ENCODE measurements at regions not wholly inside any gene's neighbourhood (a gene's known extent, or its start where the extent isn't known, plus 50 kb on each side); places are given as distances from the start of the nearest gene placed in this dataset.

- DNase-seq (ENCODE audit: low read depth), result no peak
- no peak for TF ChIP-seq CTCF (IDR thresholded peaks at IDR 0.05; ENCODE audit: control insufficient read depth, insufficient read depth, low read depth, low read length, missing control alignments)
Measured at GRCh38 chr16:85435700-85436099, 177.4 kb upstream of the GSE1 start.

GRCh38 chr16:85436207-85436606, 176.9 kb upstream of the GSE1 start:
- H3K4me3 ChIP-seq (ENCODE audit: control insufficient read depth, low read depth, low read length), result no peak overlapping the region

More at GRCh38 chr16:85435700-85436099, 177.4 kb upstream of the GSE1 start:
- no peak overlapping the region for H3K4me3 ChIP-seq (ENCODE audit: control insufficient read depth, low read depth, low read length)

GRCh38 chr16:85436636-85437165, 176.4 kb upstream of the GSE1 start:
- no peak for TF ChIP-seq CTCF (IDR thresholded peaks at IDR 0.05; ENCODE audit: control insufficient read depth, insufficient read depth, low read depth, low read length, missing control alignments)
- no peak for DNase-seq (ENCODE audit: low read depth)
- H3K4me3 ChIP-seq (ENCODE audit: control insufficient read depth, low read depth, low read length), result no peak overlapping the region

More at GRCh38 chr16:85436207-85436606, 176.9 kb upstream of the GSE1 start:
- DNase-seq (ENCODE audit: low read depth), result no peak
- no peak for TF ChIP-seq CTCF (IDR thresholded peaks at IDR 0.05; ENCODE audit: control insufficient read depth, insufficient read depth, low read depth, low read length, missing control alignments)

- H3K4me3 ChIP-seq (ENCODE audit: control insufficient read depth, low read depth, low read length), result no peak overlapping the region
Measured at GRCh38 chr16:85437166-85438052, 175.7 kb upstream of the GSE1 start.

GRCh38 chr16:85438981-85439685, 174.0 kb upstream of the GSE1 start:
- H3K4me3 ChIP-seq (ENCODE audit: control insufficient read depth, low read depth, low read length), result no peak overlapping the region
- no peak for DNase-seq (ENCODE audit: low read depth)
- no peak for TF ChIP-seq CTCF (IDR thresholded peaks at IDR 0.05; ENCODE audit: control insufficient read depth, insufficient read depth, low read depth, low read length, missing control alignments)

More at GRCh38 chr16:85437166-85438052, 175.7 kb upstream of the GSE1 start:
- no peak for DNase-seq (ENCODE audit: low read depth)
- TF ChIP-seq CTCF (IDR thresholded peaks at IDR 0.05; ENCODE audit: control insufficient read depth, insufficient read depth, low read depth, low read length, missing control alignments), result no peak

- no peak for DNase-seq (ENCODE audit: low read depth)
- no peak overlapping the region for H3K4me3 ChIP-seq (ENCODE audit: control insufficient read depth, low read depth, low read length)
- TF ChIP-seq CTCF (IDR thresholded peaks at IDR 0.05; ENCODE audit: control insufficient read depth, insufficient read depth, low read depth, low read length, missing control alignments), result no peak
Measured at GRCh38 chr16:85440744-85441143, 172.4 kb upstream of the GSE1 start.
